ENCODE measurements at regions not wholly inside any gene's neighbourhood (a gene's known extent, or its start where the extent isn't known, plus 50 kb on each side); places are given as distances from the start of the nearest gene placed in this dataset.

DNA sequence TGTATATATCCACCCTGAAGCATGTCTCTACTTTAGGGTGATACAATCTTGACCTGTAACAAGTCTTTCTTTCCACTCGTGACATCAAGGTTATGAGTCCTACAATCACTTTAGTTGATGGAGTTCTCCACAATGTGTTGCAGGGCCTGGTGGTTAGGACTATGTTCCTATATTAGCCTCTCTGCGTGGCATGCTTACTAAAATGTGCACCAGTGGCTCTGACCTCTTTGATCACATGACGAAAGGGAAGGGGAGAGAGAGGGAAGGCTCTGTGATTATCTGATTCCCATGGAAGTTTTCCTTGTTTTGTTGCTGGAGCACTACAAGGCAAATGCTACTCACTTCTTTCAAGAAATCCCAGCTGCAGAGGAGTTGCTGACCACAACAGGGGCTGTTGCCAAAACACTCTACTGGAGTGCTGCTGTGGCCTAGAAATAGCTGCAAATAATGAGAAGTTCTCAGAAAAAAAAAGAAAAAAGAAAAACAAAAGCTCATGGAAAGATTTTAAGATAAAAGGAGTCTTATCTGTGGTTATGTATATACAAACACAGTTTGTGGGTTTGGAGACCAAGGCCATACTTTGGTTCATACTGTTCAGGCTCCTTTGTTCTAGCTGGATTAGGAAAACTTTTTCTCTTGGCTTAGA lies 272.8 kb upstream of the MMADHC start:
- TF ChIP-seq, protein P1, sequence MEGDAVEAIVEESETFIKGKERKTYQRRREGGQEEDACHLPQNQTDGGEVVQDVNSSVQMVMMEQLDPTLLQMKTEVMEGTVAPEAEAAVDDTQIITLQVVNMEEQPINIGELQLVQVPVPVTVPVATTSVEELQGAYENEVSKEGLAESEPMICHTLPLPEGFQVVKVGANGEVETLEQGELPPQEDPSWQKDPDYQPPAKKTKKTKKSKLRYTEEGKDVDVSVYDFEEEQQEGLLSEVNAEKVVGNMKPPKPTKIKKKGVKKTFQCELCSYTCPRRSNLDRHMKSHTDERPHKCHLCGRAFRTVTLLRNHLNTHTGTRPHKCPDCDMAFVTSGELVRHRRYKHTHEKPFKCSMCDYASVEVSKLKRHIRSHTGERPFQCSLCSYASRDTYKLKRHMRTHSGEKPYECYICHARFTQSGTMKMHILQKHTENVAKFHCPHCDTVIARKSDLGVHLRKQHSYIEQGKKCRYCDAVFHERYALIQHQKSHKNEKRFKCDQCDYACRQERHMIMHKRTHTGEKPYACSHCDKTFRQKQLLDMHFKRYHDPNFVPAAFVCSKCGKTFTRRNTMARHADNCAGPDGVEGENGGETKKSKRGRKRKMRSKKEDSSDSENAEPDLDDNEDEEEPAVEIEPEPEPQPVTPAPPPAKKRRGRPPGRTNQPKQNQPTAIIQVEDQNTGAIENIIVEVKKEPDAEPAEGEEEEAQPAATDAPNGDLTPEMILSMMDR (IDR thresholded peaks at IDR 0.05) = no peak
- no peak for TF ChIP-seq POLR2A (IDR thresholded peaks at IDR 0.05)
